C4-2B (cell line): ENCODE measurements at regions not wholly inside any gene's neighbourhood (a gene's known extent, or its start where the extent isn't known, plus 50 kb on each side); places are given as distances from the start of the nearest gene placed in this dataset.

Experiments used
- H3K27ac ChIP-seq: fragments of 450-650 bp; 2 replicates; pipeline ENCODE4 v1.5.1; 2017
- ZFX ChIP-seq: fragments of 450-650 bp; IDR thresholded peaks from 2 replicates; pipeline ENCODE4 v1.6.1; 2017
- TF ChIP-seq, protein P1 (sequence below): fragments of 450-650 bp; conservative IDR thresholded peaks from 2 replicates; pipeline ENCODE4 v1.5.1; 2017; ENCODE audit warnings: mild to moderate bottlenecking

DNA sequence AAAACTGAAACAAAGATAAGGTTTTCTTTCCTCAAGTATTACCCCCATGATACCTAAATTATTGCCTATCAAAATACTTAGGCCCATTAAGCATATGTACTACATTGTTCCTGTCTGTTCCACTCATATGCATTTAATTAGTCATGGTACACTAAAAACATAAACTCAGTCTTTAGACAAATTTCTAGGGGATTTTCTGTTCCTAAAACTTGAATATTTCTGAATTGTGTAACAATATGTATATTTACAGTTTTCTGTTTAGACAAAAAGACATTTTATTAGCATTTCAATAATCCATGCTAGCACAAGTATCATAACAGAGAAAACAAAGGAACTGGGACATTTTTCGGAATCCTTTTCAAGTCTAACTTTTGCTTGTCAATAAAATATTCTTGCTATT, 234.2 kb downstream of the CRPPA start:
- no peak for TF ChIP-seq ZFX
- TF ChIP-seq, protein P1, sequence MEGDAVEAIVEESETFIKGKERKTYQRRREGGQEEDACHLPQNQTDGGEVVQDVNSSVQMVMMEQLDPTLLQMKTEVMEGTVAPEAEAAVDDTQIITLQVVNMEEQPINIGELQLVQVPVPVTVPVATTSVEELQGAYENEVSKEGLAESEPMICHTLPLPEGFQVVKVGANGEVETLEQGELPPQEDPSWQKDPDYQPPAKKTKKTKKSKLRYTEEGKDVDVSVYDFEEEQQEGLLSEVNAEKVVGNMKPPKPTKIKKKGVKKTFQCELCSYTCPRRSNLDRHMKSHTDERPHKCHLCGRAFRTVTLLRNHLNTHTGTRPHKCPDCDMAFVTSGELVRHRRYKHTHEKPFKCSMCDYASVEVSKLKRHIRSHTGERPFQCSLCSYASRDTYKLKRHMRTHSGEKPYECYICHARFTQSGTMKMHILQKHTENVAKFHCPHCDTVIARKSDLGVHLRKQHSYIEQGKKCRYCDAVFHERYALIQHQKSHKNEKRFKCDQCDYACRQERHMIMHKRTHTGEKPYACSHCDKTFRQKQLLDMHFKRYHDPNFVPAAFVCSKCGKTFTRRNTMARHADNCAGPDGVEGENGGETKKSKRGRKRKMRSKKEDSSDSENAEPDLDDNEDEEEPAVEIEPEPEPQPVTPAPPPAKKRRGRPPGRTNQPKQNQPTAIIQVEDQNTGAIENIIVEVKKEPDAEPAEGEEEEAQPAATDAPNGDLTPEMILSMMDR, result no peak

DNA sequence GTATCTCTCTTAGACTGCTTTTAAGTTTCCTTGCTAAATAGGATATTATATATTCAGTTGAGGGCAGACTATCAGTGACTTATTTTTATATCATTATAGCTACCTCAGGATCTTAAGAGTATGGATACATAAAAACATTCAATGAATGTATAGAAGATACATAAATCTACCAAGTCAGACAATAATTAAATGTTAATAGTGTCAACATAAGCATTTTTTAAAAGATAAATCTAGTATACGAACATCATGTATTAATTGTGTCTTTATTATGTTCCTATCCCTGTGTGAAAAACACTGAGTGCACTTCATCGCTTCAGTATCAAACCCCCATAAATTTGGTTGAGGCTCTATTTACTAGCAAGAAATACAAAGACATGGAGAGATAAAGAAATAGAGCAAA, 242.8 kb downstream of the CRPPA start:
- no peak overlapping the region for H3K27ac ChIP-seq
- TF ChIP-seq, protein P1, result no peak
- TF ChIP-seq ZFX, result no peak

More for the DNA sequence above, 234.2 kb downstream of the CRPPA start:
- no peak overlapping the region for H3K27ac ChIP-seq

DNA sequence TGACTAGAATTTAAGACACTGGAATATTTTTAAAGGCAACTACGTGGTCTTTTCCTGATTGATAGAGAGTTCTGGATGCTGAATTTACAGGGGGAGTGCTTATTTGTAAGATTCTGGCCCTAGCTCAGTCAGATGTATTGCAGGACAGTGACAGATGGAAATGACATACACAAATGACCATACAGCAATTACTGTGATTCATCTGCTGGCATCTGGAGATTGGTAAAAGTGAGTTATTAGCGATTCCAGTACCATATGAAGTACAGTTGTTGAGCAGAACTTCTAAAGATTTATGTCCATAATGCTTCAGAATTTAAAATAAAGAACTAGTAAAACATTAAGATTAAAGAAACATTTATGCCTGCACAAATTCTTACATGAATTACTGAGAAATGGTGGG, 243.2 kb downstream of the CRPPA start:
- TF ChIP-seq, protein P1, result no peak
- no peak for TF ChIP-seq ZFX
- H3K27ac ChIP-seq, result no peak overlapping the region

DNA sequence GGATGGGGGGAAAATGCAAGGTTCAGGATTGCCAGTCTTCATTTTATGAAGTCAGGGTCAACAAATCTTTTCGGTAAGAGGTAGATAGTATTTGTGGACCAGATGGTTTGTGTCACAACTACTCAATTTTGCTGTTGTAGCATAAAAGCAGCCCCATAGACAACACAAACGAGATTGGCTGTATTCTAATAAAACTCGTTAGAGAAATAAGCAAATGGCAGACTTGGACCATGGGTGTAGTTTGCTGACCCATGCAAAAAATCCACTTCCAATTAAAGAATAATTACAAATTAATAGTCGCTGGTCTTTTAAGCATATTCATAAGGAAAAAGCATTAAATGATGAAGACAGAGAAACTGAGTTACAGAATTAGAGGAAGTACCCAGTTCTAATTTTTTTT, 247.1 kb downstream of the CRPPA start:
- TF ChIP-seq ZFX, result no peak
- TF ChIP-seq, protein P1, result no peak
- H3K27ac ChIP-seq, result no peak overlapping the region

DNA sequence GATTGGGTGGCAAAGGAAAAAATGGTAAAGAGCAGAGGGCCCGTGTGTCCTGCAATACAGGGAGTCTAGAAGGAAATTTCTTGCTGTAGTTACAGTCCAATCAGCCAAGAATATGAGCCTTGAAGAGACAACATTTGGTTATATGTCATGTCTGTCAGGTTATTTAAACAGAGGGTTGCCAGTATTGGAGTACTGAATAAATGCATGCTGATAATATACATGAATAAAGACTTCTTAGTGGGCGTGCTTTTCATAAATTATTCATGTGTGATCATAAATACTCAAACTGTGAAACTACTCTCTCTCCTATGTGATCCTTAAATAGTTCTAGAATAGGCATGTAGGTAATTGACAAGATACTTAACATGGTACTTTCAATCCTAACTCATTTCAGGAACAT, 249.0 kb downstream of the CRPPA start:
- TF ChIP-seq, protein P1, result no peak
- TF ChIP-seq ZFX, result no peak
- H3K27ac ChIP-seq, result no peak overlapping the region

DNA sequence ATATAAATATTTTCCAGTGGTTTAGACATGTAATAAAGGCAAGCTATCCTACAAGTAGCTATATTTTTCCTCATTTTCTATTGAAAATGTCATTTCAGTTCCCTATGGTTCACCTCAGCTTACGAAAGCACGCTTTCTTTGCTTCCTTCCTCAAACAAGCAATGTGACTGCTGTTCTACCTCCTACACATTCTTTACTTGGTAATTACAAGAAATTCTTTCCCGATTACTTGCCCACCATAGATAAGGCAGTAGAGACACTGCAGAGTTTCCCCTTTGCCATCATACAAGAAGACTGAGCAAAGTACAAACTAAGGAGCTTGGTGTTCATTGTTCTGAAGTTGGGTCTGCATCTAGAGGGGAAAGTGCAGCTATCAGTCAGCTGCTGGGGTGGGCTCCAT, 249.4 kb downstream of the CRPPA start:
- TF ChIP-seq ZFX, result no peak
- TF ChIP-seq, protein P1, result no peak
- no peak overlapping the region for H3K27ac ChIP-seq

DNA sequence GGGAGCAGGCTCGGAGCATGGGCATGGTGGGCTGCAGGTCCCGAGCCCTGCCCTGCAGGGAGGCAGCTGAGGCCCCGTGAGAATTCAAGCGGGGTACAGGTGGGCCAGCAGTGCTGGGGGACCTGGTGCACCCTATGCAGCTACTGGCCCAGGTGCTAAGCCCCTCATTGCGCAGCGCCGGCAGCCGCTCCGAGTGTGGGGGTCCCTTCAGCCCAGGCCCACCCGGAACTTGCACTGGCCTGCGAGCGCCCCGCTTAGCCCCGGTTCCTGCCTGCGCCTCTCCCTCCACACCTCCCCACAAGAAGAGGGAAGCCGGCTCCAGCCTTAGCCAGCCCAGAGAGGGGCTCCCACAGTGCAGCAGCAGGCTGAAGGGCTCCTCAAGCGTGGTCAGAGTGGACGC, 250.7 kb downstream of the CRPPA start:
- TF ChIP-seq ZFX, result no peak
- TF ChIP-seq, protein P1, result no peak
- no peak overlapping the region for H3K27ac ChIP-seq
